ENCODE measurements at regions not wholly inside any gene's neighbourhood (a gene's known extent, or its start where the extent isn't known, plus 50 kb on each side); places are given as distances from the start of the nearest gene placed in this dataset.
"Not testable (repeated sequence)": the region's sequence is repeated elsewhere in the genome, so short reads cannot be mapped to it uniquely, and the experiment has no call there.

GRCh38 chr13:65310663-65311328 lies 1919.3 kb downstream of the PCDH9 start:
- TF ChIP-seq ZNF565 (CRISPR knock-in tag; conservative IDR thresholded peaks at IDR 0.05; ENCODE audit: low read depth) (no peak), POU6F1 (CRISPR knock-in tag; IDR thresholded peaks at IDR 0.05; ENCODE audit: borderline replicate concordance, low read depth) (no peak), ZC3H10 (CRISPR knock-in tag; IDR thresholded peaks at IDR 0.05) (no peak), CREB5 (CRISPR knock-in tag; IDR thresholded peaks at IDR 0.05; ENCODE audit: low read depth) (no peak)
- ATAC-seq = no peak

GRCh38 chr13:65309906-65310305 lies 1920.2 kb downstream of the PCDH9 start:
- no peak for ATAC-seq
- TF ChIP-seq ARNTL (CRISPR knock-in tag; IDR thresholded peaks at IDR 0.05; ENCODE audit: borderline replicate concordance, low read depth) (no peak), ZFP3 (CRISPR knock-in tag; IDR thresholded peaks at IDR 0.05) (no peak), CREB5 (CRISPR knock-in tag; IDR thresholded peaks at IDR 0.05; ENCODE audit: low read depth) (no peak), CSDC2 (CRISPR knock-in tag; IDR thresholded peaks at IDR 0.05) (no peak), ZC3H10 (CRISPR knock-in tag; IDR thresholded peaks at IDR 0.05) (no peak), TSHZ2 (CRISPR knock-in tag; IDR thresholded peaks at IDR 0.05) (no peak), CSRNP3 (CRISPR knock-in tag; IDR thresholded peaks at IDR 0.05) (no peak), ZNF70 (CRISPR knock-in tag; IDR thresholded peaks at IDR 0.05) (no peak), ZFP30 (CRISPR knock-in tag; IDR thresholded peaks at IDR 0.05) (no peak), GLIS3 (CRISPR knock-in tag; IDR thresholded peaks at IDR 0.05) (no peak), ISL1 (CRISPR knock-in tag; IDR thresholded peaks at IDR 0.05) (no peak), ESRRG (CRISPR knock-in tag; IDR thresholded peaks at IDR 0.05) (no peak), BACH2 (CRISPR knock-in tag; IDR thresholded peaks at IDR 0.05; ENCODE audit: borderline replicate concordance) (no peak), TOX (CRISPR knock-in tag; IDR thresholded peaks at IDR 0.05; ENCODE audit: borderline replicate concordance) (no peak), ZNF565 (CRISPR knock-in tag; conservative IDR thresholded peaks at IDR 0.05; ENCODE audit: low read depth) (no peak), PPARA (CRISPR knock-in tag; IDR thresholded peaks at IDR 0.05; ENCODE audit: borderline replicate concordance) (no peak), RARB (CRISPR knock-in tag; IDR thresholded peaks at IDR 0.05) (no peak), PATZ1 (CRISPR knock-in tag; IDR thresholded peaks at IDR 0.05; ENCODE audit: borderline replicate concordance) (no peak)

- ATAC-seq = not testable (repeated sequence)
Measured at GRCh38 chr13:65308729-65309128, 1921.4 kb downstream of the PCDH9 start.
